SU-DHL-6 (cell line): ENCODE measurements at regions not wholly inside any gene's neighbourhood (a gene's known extent, or its start where the extent isn't known, plus 50 kb on each side); places are given as distances from the start of the nearest gene placed in this dataset.

Experiments
- H2AFZ ChIP-seq: fragments of 200-600 bp; sonication (generic); 2 replicates; pipeline ENCODE4 v1.6.1; 2014; ENCODE audit warnings: low read depth, mild to moderate bottlenecking, moderate library complexity, mixed read lengths, antibody characterized with exemption, low read length; ENCODE audit not compliant: severe bottlenecking
- H3F3A ChIP-seq: fragments of 200-600 bp; shearing (Covaris generic); 2 replicates; pipeline ENCODE4 v1.6.0; 2016; ENCODE audit warnings: antibody characterized with exemption, mild to moderate bottlenecking; ENCODE audit not compliant: insufficient read depth
- H3K27ac ChIP-seq: fragments of 200-600 bp; sonication (generic); 2 replicates; pipeline ENCODE4 v1.5.1; 2016; ENCODE audit warnings: low read depth, mild to moderate bottlenecking, low read length, moderate library complexity, mixed read lengths
- H3K27me3 ChIP-seq: fragments of 200-600 bp; sonication (generic), shearing (Covaris generic); 2 replicates; pipeline ENCODE4 v1.6.0; 2014; ENCODE audit warnings: mild to moderate bottlenecking, low read length
- H3K36me3 ChIP-seq: fragments of 200-600 bp; sonication (generic); 2 replicates; pipeline ENCODE4 v1.6.1; 2014; ENCODE audit warnings: mild to moderate bottlenecking, low read length, mixed read lengths
- H3K4me2 ChIP-seq: fragments of 300-600, 200-600 bp; shearing (Covaris generic), sonication (generic); 2 replicates; pipeline ENCODE4 v1.6.0; 2014; ENCODE audit warnings: low read length, low read depth, mild to moderate bottlenecking; ENCODE audit not compliant: poor library complexity, severe bottlenecking
- H3K4me3 ChIP-seq: fragments of 200-600 bp; sonication (generic); 2 replicates; pipeline ENCODE4 v1.5.1; 2014; ENCODE audit warnings: antibody characterized with exemption, low read length, mild to moderate bottlenecking, mixed read lengths; ENCODE audit not compliant: insufficient read depth, poor library complexity, severe bottlenecking
- H3K79me2 ChIP-seq: fragments of 200-600 bp; sonication (generic); 2 replicates; pipeline ENCODE4 v1.6.1; 2014; ENCODE audit warnings: mild to moderate bottlenecking, low read length, moderate library complexity; ENCODE audit not compliant: insufficient read depth
- H3K9ac ChIP-seq: fragments of 200-600 bp; sonication (generic); 2 replicates; pipeline ENCODE4 v1.7.0; 2014; ENCODE audit warnings: mild to moderate bottlenecking, low read length
- H3K9me2 ChIP-seq: fragments of 200-600 bp; sonication (generic); replicated peaks from 2 replicates; pipeline ENCODE4 v1.6.1; 2014; ENCODE audit warnings: low read length; ENCODE audit not compliant: insufficient read depth
- H3K9me3 ChIP-seq: fragments of 200-600 bp; sonication (generic); 2 replicates; pipeline ENCODE4 v1.6.1; 2014; ENCODE audit warnings: low read length, mixed read lengths; ENCODE audit not compliant: insufficient read depth
- H4K20me1 ChIP-seq: fragments of 200-600 bp; sonication (generic); 2 replicates; pipeline ENCODE4 v1.6.1; 2014; ENCODE audit warnings: low read depth, mild to moderate bottlenecking, antibody characterized with exemption, low read length, moderate library complexity, mixed read lengths
- CTCF ChIP-seq: fragments of 200-600 bp; sonication (generic); IDR thresholded peaks from one replicate; pipeline ENCODE4 v1.5.1; 2017; ENCODE audit warnings: antibody characterized with exemption, mild to moderate bottlenecking, low read length, moderate library complexity; ENCODE audit not compliant: insufficient read depth, poor library complexity, severe bottlenecking
- EZH2phosphoT487 ChIP-seq: fragments of 200-600 bp; sonication (generic), shearing (Covaris generic); conservative IDR thresholded peaks from 2 replicates; pipeline ENCODE4 v1.6.1; 2018; ENCODE audit warnings: mild to moderate bottlenecking, antibody characterized with exemption, low read length, moderate library complexity, mixed read lengths

GRCh38 chr9:129247285-129248153 is 69.5 kb upstream of the IER5L start:
- TF ChIP-seq EZH2phosphoT487 = no peak
- no peak for TF ChIP-seq CTCF
- H3K36me3 ChIP-seq = no peaks in the 10 kb centered on the region
- no peak overlapping the region for H2AFZ ChIP-seq
- no peaks in the 10 kb centered on the region for H3F3A ChIP-seq
- no peaks in the 10 kb centered on the region for H3K27me3 ChIP-seq
- no peaks in the 10 kb centered on the region for H3K9me2 ChIP-seq
- no peak overlapping the region for H3K27ac ChIP-seq
- H3K4me3 ChIP-seq = no peak overlapping the region
- no peaks in the 10 kb centered on the region for H3K79me2 ChIP-seq
- H4K20me1 ChIP-seq = no peaks in the 10 kb centered on the region
- no peak overlapping the region for H3K4me2 ChIP-seq
- no peaks in the 10 kb centered on the region for H3K9me3 ChIP-seq
- H3K9ac ChIP-seq = no peak overlapping the region

- no peak overlapping the region for H3K27ac ChIP-seq
- no peaks in the 10 kb centered on the region for H3K9me3 ChIP-seq
- no peaks in the 10 kb centered on the region for H3K79me2 ChIP-seq
- no peak overlapping the region for H3K4me2 ChIP-seq
- H3F3A ChIP-seq = no peaks in the 10 kb centered on the region
- H3K36me3 ChIP-seq = no peaks in the 10 kb centered on the region
- no peak overlapping the region for H3K9ac ChIP-seq
- no peaks in the 10 kb centered on the region for H4K20me1 ChIP-seq
- H3K9me2 ChIP-seq = no peaks in the 10 kb centered on the region
- no peak overlapping the region for H2AFZ ChIP-seq
- no peak for TF ChIP-seq EZH2phosphoT487
- TF ChIP-seq CTCF = no peak
- H3K4me3 ChIP-seq = no peak overlapping the region
- H3K27me3 ChIP-seq = no peaks in the 10 kb centered on the region
Observed at GRCh38 chr9:129245276-129245675, 67.2 kb upstream of the IER5L start.

GRCh38 chr9:129242971-129243561 is 65.0 kb upstream of the IER5L start:
- no peaks in the 10 kb centered on the region for H3K79me2 ChIP-seq
- H2AFZ ChIP-seq = no peak overlapping the region
- H3K4me3 ChIP-seq = no peak overlapping the region
- no peak overlapping the region for H3K9ac ChIP-seq
- TF ChIP-seq EZH2phosphoT487 (no peak), CTCF (no peak)
- H3K9me3 ChIP-seq = no peaks in the 10 kb centered on the region
- H3K4me2 ChIP-seq = no peak overlapping the region
- no peaks in the 10 kb centered on the region for H3F3A ChIP-seq
- no peaks in the 10 kb centered on the region for H3K27me3 ChIP-seq
- H3K9me2 ChIP-seq = no peaks in the 10 kb centered on the region
- H3K36me3 ChIP-seq = no peaks in the 10 kb centered on the region
- no peak overlapping the region for H3K27ac ChIP-seq
- H4K20me1 ChIP-seq = no peaks in the 10 kb centered on the region
